SH-SY5Y (cell line): ENCODE measurements at regions not wholly inside any gene's neighbourhood (a gene's known extent, or its start where the extent isn't known, plus 50 kb on each side); places are given as distances from the start of the nearest gene placed in this dataset.

Experiments used
- GATA2 ChIP-seq: IDR thresholded peaks from 2 replicates; pipeline ENCODE4 v1.6.1; 2011; ENCODE audit warnings: mild to moderate bottlenecking, low read depth, low read length
- GATA3 ChIP-seq: IDR thresholded peaks from 2 replicates; pipeline ENCODE4 v1.6.1; 2011; ENCODE audit warnings: low read depth, mild to moderate bottlenecking, low read length, moderate library complexity

DNA sequence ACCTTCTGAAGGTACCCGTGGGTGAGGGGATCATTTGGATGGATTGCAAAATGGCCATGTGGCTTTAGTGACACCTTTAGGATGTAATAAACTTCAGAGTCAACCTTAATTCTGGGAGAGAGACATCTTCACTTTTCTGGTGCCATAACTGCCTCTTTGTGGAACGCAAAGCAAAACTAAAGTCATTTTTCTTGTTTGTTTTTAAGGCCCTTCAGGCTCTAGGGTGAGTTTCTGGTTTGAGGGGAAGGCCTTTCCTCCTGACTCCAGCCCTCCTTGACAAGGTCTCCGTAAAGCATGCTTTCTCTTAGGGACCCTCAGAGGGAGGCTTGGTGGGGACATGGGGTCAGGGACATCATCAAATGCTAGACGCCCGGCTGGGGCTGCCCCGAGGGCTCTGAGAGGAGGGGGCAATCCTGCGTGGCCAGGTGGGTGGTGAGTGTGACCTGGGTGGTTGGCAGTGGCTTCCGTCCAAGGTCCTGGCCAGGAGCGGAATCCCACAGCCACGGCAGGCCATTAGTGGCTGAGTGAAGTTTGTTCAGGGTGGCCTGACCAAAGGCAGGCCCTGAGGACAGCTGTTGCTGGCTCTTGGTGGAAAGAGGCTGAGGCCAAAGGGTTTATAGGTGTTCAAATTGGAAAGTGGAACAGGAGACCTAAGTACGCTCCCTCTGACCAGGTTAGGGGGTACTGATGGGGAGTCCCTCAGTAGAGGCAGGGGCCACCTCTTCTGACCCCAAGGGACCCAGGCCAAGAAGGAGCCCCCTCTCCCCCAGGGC lies 112.2 kb downstream of the METRNL start:
- no peak for TF ChIP-seq GATA2
- no peak for TF ChIP-seq GATA3

DNA sequence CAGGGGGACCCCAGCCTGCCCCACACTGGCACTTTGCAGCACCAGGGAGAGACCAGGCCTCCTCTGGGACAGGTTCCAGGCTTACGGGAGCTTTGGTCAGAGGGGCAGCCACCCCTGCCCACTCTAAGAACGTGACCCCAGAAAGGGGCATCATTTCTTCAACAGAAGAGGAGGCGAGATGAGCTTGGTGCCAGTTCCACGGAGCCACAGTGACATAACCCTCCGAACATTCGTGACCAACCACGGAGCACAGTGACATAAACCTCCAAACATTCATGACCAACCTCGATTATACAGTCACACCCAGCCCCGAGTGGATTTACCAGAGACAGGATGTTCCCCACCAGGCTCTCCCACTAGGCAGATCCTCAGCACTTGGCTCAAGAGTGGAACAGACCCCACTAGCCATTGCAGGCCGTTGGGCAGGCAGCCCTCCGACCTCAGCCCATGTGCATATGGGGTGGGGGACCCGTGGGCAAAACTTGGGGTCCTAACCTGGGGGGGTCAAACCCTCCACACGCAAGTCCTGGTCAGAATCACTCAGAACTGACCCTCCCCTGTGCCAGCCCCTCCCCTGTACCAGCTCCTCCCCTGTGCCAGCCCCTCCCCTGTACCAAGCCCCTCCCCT lies 112.9 kb downstream of the METRNL start:
- TF ChIP-seq GATA2 (no peak), GATA3 (no peak)

DNA sequence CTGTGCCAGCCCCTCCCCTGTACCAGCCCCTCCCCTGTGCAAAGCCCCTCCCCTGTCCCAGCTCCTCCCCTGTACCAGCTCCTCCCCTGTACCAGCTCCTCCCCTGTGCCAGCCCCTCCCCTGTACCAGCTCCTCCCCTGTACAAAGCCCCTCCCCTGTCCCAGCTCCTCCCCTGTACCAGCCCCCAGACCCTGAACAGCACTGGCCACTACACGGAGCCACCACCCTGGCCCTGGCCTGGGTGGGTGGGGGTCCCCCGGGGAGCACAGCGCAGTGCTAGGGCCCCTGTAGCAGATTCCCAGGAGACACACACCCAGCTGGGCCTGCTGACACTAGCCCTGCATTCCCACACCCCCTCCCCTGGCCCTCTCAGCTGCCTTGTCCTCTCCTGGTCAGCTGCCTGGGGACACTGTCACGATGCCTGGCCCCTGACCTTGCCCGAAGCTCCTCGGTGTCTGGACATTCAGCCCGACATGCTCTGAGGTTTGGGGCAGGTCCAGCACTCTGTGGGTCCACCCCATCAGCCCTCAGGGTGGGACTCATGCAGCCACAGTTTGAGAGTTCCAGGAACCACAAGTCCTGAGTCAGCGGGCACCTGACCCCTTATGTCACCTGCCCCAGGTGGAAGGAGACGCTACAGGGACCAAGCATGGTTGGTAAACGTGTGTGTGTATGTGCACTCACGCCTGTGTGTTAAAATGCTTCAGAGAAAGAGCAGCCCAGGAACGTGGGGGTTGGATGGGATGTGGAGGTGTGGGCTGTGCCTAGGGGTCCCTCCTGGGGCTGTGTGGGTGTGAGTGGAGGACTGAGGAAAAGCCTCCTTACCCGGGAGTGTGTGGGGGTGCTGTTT lies 114.2 kb downstream of the METRNL start:
- TF ChIP-seq GATA3: no peak
- TF ChIP-seq GATA2: no peak

DNA sequence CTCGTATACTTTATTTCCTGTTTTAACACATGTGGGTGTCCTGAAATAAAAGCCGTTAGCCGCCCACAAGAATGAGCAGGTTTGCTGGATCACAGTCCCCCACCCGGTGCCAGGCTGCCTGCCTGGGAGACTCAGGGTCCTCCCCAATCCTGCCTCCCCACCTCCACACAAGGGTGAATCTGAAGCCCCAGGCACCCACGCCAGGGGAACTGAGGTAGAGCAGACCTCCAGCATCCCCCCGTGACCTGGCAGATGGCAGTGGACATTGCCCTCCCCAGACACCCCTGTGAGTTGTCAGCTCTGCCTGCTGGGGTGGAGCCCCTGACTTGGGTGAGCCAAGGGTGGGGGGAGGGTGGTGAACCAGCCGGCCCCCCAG lies 114.8 kb downstream of the METRNL start:
- TF ChIP-seq GATA2 (no peak), GATA3 (no peak)

DNA sequence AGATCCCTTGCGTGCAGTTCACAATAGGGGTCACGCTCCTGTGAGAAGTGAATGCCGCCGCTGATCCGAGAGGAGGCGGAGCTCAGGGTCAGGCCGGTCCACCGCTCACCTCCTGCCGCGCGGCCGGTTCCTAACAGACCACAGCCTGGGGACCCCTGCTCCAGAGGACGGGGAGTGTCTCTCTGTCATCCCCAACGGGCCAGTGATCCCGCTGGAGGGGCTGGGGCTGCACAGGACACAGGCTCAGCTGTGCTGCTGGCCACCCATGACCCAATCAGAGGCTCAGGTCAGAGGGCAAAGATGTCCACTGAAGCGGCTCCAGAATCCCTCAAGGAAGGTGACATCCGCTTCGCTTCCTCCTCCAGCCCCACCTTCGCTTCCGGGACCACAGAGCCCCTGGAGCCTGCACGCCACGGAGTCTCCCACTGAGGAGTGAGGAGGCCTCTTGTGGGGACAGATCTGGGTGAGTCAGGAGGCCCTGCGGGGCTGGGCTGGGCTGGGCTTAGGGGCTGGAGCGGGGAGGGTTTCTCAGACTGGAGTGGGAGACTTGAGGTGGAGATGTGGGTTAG lies 115.4 kb downstream of the METRNL start:
- TF ChIP-seq GATA2: no peak
- no peak for TF ChIP-seq GATA3

DNA sequence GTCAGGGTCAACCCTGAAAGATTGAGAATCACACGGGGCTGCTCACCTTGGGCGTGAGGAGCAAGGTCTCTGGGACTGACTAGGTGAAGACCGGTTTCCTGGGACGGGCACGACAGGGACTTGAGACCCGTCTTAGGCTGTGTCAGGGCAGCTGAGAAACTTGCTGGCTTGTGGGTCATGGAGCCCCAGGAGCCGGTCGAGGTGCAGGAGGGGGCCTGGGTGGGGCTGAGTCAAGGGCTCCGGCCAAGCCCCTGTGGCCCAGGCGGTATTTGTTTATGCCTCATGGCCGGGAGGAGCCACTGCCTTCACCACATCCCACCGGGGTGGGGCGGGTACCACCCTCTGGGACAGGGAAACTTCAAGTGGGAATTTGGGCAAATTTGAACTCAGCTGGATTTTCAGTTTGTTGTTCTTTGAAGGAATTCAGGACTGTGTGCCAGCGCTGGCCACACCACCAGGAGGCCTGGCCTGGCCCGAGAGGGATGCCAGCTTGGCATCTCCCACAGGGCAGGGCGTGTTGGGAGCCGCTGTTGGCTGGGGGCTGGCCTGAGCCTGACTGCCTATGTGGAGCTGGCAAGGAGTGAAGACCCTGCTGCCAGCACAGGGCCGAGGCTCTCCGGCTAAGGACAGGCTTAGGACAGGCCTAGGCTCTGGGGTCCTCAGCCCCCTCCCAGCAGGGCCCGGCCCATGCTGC lies 116.1 kb downstream of the METRNL start:
- no peak for TF ChIP-seq GATA2
- TF ChIP-seq GATA3: no peak

DNA sequence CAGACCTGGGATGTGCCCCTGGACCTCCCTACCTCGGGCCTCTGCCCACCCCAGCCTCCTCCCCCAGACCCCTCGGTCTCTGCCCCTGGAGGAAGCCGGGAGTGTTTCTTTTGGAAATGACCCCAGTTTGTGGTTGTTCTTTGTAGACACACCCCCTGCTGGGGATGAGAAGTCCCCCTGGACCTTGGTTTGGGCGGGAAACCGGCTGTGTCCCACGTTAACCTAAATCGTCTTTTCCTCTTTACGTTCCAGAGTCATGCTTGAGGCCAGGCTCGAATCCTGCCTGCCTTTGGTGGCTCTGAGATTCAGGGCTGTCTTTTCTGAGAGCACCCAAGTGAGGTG lies 116.6 kb downstream of the METRNL start:
- no peak for TF ChIP-seq GATA2

DNA sequence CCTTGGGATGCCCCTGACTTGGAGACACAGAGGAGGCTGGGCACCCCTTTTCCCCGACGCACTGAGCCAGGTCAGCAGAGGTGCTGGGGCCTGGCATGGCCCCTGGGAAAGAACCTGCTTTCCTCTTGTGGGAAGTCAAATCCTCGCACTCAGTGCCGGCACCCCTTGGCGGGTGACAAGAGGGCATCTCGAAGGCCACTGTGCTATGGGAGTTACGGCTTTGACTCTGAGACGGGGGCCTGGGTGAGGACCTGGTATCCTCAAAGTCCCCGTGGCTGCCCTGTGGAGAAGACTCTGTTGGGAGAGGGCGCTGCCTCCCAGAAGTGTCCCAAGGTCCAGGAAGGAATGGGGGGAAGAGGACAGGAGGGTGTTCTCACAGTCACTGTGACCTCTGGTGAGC lies 117.0 kb downstream of the METRNL start:
- TF ChIP-seq GATA3 (no peak), GATA2 (no peak)

DNA sequence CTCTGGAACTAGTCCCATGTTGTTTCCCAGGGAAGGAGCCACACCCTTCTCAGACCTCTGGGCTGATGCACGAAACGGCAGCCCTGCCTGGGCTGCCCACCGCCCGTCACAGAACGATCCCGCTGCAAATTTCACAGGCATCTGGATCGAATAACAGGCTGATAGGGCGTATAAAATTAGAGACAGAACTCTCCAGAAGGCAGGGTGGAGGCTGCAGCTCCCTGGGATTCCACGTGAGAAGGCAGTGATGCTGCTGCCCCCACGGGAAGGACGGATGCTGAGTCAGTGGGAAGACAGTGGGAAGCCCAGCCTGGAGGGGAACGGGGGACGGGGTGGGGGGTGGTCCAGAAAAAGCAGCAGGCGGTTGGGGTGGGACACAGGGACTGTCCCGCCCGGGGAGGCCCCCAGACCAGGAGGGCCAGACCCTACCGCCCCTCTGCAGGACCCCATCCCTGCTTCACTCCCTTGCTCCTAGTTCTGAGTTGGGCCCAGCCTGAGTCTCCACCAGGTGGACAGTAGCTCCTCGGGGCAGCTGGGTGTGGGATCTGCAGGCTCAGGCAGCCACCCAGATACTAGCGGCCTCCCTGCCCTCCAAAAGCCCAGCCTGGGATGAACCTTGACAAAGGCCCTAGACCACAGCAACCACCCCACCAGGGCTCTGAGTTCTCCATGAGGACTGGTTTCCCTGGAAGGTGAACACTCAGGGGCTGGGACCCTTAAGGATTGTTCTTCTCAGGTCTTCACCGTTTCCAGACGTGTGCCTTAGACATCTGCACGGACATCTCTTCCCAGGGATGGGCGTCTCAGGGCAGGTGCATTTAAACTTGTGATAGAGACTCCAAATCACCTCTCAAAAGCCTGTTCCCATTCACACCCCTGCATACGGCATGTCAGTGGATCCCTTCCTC lies 117.8 kb downstream of the METRNL start:
- no peak for TF ChIP-seq GATA2
- TF ChIP-seq GATA3: no peak

DNA sequence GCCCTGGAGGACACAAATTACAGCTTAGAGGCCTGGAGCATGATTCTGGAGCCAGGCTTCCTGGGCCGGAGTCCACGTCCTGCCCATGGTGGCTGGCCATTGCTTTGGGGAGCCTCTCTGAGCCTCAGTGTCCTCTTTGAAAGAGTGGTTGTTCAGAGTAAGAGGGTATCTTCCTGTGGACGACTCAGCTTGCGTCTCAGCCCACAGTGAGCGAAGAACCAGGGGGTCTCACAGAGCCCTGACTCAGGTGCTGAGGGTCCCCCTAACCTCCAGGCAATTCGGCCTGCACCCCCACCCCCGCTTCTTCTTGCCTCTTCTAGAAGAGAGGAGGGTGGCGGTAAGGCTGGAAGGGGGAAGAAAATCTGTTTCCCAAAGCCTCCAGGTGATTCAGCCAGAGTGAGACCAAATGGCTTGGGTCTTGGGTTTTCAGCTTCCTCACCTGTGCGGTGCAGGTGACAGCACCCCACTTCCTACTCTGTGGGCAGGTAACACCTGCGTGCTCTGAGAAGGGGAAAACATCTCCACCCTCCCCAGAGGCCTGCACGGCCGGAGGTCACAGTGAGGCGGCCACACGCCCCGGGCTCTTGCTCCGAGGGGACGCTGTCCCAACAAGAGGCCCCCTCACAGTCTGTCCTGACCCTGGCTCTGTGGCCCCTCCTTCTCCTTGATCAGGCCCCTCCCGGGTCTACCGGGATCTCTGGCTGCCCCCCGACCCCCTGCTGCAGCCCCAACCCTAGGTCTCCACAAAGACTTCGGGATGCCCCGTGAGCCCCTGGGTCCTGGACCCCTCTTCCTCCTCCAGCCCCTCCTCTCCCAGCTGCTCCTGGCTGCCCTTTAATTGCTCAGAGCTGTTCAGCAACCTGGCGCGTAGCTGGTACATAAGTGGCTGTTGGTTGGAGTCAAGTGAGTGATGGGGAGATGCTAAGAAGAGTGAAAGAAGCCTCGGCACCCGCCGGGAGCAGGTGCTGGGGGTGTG lies 119.2 kb downstream of the METRNL start:
- TF ChIP-seq GATA3: no peak

DNA sequence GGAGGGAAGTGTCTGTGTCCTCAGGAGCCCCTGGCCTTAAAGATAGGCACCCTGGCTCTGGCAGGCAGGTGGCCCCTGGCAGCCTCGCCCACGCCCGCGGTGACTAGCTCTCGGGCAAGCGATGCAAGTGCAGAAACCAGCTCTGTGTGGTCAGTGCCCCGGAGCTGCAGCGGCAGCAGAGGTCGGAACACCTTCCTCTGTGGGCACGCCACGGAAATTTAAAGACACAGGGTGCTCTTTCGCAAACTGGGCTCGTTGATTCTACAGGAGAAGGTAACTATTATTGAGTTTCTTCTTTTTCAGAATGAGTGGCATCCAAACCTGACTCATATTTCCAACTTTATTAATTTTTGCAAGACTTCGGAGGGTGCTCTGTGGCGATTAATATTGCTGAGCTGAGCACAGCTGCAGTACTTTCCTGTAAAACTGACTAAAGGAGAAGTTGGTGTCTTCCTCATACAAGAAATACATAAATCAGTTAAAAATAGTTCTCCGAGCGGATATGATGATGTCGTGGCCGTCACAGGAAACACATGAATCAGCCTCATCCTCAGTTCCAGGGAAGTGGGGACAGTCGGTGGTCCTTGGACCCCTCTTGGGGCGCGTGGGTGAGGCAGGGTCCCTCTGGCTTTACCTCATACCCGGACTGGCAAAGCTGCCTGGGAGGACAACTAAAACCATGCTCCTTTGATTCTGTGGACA lies 120.2 kb downstream of the METRNL start:
- TF ChIP-seq GATA2 (no peak), GATA3 (no peak)
